AG09319 (cell line): ENCODE measurements at regions not wholly inside any gene's neighbourhood (a gene's known extent, or its start where the extent isn't known, plus 50 kb on each side); places are given as distances from the start of the nearest gene placed in this dataset.
"Not testable (repeated sequence)": the region's sequence is repeated elsewhere in the genome, so short reads cannot be mapped to it uniquely, and the experiment has no call there.

Experiments
- DNase-seq: peaks from one replicate; pipeline ENCODE4 v3.0.0-alpha.2; 2010; ENCODE audit warnings: low read depth; ENCODE audit errors: extremely low read depth
- TF ChIP-seq, protein P1 (sequence below): IDR thresholded peaks from 2 replicates; pipeline ENCODE4 v1.5.1; 2011; ENCODE audit warnings: low read depth, mild to moderate bottlenecking, inconsistent platforms, low read length, moderate library complexity

- DNase-seq = no peak
- TF ChIP-seq, protein P1, sequence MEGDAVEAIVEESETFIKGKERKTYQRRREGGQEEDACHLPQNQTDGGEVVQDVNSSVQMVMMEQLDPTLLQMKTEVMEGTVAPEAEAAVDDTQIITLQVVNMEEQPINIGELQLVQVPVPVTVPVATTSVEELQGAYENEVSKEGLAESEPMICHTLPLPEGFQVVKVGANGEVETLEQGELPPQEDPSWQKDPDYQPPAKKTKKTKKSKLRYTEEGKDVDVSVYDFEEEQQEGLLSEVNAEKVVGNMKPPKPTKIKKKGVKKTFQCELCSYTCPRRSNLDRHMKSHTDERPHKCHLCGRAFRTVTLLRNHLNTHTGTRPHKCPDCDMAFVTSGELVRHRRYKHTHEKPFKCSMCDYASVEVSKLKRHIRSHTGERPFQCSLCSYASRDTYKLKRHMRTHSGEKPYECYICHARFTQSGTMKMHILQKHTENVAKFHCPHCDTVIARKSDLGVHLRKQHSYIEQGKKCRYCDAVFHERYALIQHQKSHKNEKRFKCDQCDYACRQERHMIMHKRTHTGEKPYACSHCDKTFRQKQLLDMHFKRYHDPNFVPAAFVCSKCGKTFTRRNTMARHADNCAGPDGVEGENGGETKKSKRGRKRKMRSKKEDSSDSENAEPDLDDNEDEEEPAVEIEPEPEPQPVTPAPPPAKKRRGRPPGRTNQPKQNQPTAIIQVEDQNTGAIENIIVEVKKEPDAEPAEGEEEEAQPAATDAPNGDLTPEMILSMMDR = no peak
These were observed 137.5 kb downstream of the ZFP64 start for GRCh38 chr20:52054123-52054522.

- TF ChIP-seq, protein P1 = no peak
- no peak for DNase-seq
These were observed 142.4 kb downstream of the ZFP64 start for GRCh38 chr20:52049001-52049731.

- TF ChIP-seq, protein P1 = no peak
These were observed 143.5 kb downstream of the ZFP64 start for GRCh38 chr20:52047811-52048764.

DNA sequence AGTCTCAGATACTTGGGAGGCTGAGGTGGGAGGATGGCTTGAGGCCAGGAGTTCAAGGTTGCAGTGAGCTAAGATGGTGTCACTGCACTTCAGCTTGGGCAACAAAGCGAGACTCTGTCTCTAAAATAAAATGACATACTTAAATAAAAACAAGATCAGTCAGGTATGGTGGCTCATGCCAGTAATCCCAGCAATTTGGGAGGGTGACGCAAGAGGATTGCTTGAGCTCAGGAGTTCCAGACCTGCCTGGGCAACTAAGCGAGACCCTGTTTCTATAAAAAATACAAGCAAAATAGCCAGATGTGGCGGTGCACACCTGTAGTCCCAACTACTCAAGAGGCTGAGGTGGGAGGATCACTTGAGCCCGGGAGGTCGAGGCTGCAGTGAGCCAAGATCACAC lies 149.6 kb downstream of the ZFP64 start:
- DNase-seq = no peak

More at GRCh38 chr20:52047811-52048764, 143.5 kb downstream of the ZFP64 start:
- DNase-seq = no peak

GRCh38 chr20:52039790-52040189 lies 151.8 kb downstream of the ZFP64 start:
- TF ChIP-seq, protein P1 = no peak

More for the DNA sequence above, 149.6 kb downstream of the ZFP64 start:
- TF ChIP-seq, protein P1 = no peak

GRCh38 chr20:52038632-52039031 lies 152.9 kb downstream of the ZFP64 start:
- DNase-seq = not testable (repeated sequence)

More at GRCh38 chr20:52039790-52040189, 151.8 kb downstream of the ZFP64 start:
- DNase-seq = no peak

- DNase-seq = no peak
- TF ChIP-seq, protein P1 = no peak
These were observed 154.2 kb downstream of the ZFP64 start for GRCh38 chr20:52037370-52037769.
